ENCODE measurements at regions not wholly inside any gene's neighbourhood (a gene's known extent, or its start where the extent isn't known, plus 50 kb on each side); places are given as distances from the start of the nearest gene placed in this dataset.

GRCh38 chr10:4775808-4776207 lies 50.2 kb upstream of the AKR1E2 start:
- DNase-seq (ENCODE audit: low read depth, low spot score), result no peak

- DNase-seq (ENCODE audit: low read depth, low spot score), result no peak
These were observed 53.8 kb upstream of the AKR1E2 start for GRCh38 chr10:4772202-4772570.

- no peak for DNase-seq (ENCODE audit: low read depth, low spot score)
These were observed 54.3 kb upstream of the AKR1E2 start for GRCh38 chr10:4771554-4772201.

GRCh38 chr10:4770801-4771553 lies 55.0 kb upstream of the AKR1E2 start:
- no peak for DNase-seq (ENCODE audit: low read depth, low spot score)

GRCh38 chr10:4768416-4768815 lies 57.6 kb upstream of the AKR1E2 start:
- no peak for DNase-seq (ENCODE audit: low read depth, low spot score)

- DNase-seq (ENCODE audit: low read depth, low spot score), result no peak
These were observed 58.8 kb upstream of the AKR1E2 start for GRCh38 chr10:4767033-4767814.

GRCh38 chr10:4766454-4766853 lies 59.6 kb upstream of the AKR1E2 start:
- no peak for DNase-seq (ENCODE audit: low read depth, low spot score)

- no peak for DNase-seq (ENCODE audit: low read depth, low spot score)
These were observed 60.6 kb upstream of the AKR1E2 start for GRCh38 chr10:4765428-4765827.

- no peak for DNase-seq (ENCODE audit: low read depth, low spot score)
These were observed 62.0 kb upstream of the AKR1E2 start for GRCh38 chr10:4763960-4764428.

- DNase-seq (ENCODE audit: low read depth, low spot score), result no peak
These were observed 62.5 kb upstream of the AKR1E2 start for GRCh38 chr10:4763513-4763912.

- no peak for DNase-seq (ENCODE audit: low read depth, low spot score)
These were observed 67.8 kb upstream of the AKR1E2 start for GRCh38 chr10:4758256-4758655.

GRCh38 chr10:4755286-4755989 lies 70.6 kb upstream of the AKR1E2 start:
- DNase-seq (ENCODE audit: low read depth, low spot score), result no peak

- no peak for DNase-seq (ENCODE audit: low read depth, low spot score)
These were observed 71.9 kb upstream of the AKR1E2 start for GRCh38 chr10:4754143-4754542.

GRCh38 chr10:4751211-4751610 lies 74.8 kb upstream of the AKR1E2 start:
- DNase-seq (ENCODE audit: low read depth, low spot score), result no peak

GRCh38 chr10:4749271-4749574 lies 76.8 kb upstream of the AKR1E2 start:
- DNase-seq (ENCODE audit: low read depth, low spot score), result no peak

GRCh38 chr10:4748491-4749270 lies 77.3 kb upstream of the AKR1E2 start:
- DNase-seq (ENCODE audit: low read depth, low spot score), result no peak

GRCh38 chr10:4742217-4742616 lies 83.8 kb upstream of the AKR1E2 start:
- no peak for DNase-seq (ENCODE audit: low read depth, low spot score)

GRCh38 chr10:4740471-4740870 lies 85.5 kb upstream of the AKR1E2 start:
- no peak for DNase-seq (ENCODE audit: low read depth, low spot score)

GRCh38 chr10:4736608-4737007 lies 89.4 kb upstream of the AKR1E2 start:
- no peak for DNase-seq (ENCODE audit: low read depth, low spot score)

GRCh38 chr10:4736183-4736582 lies 89.8 kb upstream of the AKR1E2 start:
- DNase-seq (ENCODE audit: low read depth, low spot score), result no peak

- DNase-seq (ENCODE audit: low read depth, low spot score), result no peak
These were observed 92.2 kb upstream of the AKR1E2 start for GRCh38 chr10:4733843-4734224.
